Natural killer cell treated with Interleukin-12 subunit alpha and Interleukin-12 subunit beta and Interleukin-15 and Interleukin-18, amount 100 ng/mL, for 72 hours (primary cell): ENCODE measurements at regions not wholly inside any gene's neighbourhood (a gene's known extent, or its start where the extent isn't known, plus 50 kb on each side); places are given as distances from the start of the nearest gene placed in this dataset.
A peak's percentile ranks its signal among the peaks of the same experiment; 100 is the strongest.

Experiments
- ATAC-seq, 2 donors: fragments of 150-1000 bp; cut with Tn5 transposase in 1 of 2; sonication (Bioruptor Pico), chemical (Tn5 transposase) in 1 of 2; 2 replicates each; pipeline ENCODE4 v1.10.0; 2021
- DNase-seq: peaks from one replicate; pipeline ENCODE4 v3.0.0; 2022; ENCODE audit warnings: low spot score
- H3K27ac Mint-ChIP-seq, 2 donors: 1 replicate in 1 of 2; 2 replicates in 1 of 2; pipeline ENCODE4 v1.8.0; 2022; ENCODE audit warnings: mixed read lengths in 2 of 2, mild to moderate bottlenecking in 1 of 2, moderate library complexity in 1 of 2
- H3K27me3 Mint-ChIP-seq, 2 donors: 1 replicate in 1 of 2; 2 replicates in 1 of 2; pipeline ENCODE4 v1.8.0; 2022; ENCODE audit warnings: mixed read lengths in 2 of 2
- H3K36me3 Mint-ChIP-seq: one replicate; pipeline ENCODE4 v1.8.0; 2022; ENCODE audit warnings: mixed read lengths
- H3K4me1 Mint-ChIP-seq, 2 donors: 1 replicate in 1 of 2; 2 replicates in 1 of 2; pipeline ENCODE4 v1.8.0; 2022; ENCODE audit warnings: low read depth in 2 of 2, mixed read lengths in 2 of 2, mild to moderate bottlenecking in 1 of 2
- H3K4me3 Mint-ChIP-seq: one replicate; pipeline ENCODE4 v1.8.0; 2022; ENCODE audit warnings: mixed read lengths
- H3K9me3 Mint-ChIP-seq: 2 replicates; pipeline ENCODE4 v1.8.0; 2022; ENCODE audit warnings: mixed read lengths

DNA sequence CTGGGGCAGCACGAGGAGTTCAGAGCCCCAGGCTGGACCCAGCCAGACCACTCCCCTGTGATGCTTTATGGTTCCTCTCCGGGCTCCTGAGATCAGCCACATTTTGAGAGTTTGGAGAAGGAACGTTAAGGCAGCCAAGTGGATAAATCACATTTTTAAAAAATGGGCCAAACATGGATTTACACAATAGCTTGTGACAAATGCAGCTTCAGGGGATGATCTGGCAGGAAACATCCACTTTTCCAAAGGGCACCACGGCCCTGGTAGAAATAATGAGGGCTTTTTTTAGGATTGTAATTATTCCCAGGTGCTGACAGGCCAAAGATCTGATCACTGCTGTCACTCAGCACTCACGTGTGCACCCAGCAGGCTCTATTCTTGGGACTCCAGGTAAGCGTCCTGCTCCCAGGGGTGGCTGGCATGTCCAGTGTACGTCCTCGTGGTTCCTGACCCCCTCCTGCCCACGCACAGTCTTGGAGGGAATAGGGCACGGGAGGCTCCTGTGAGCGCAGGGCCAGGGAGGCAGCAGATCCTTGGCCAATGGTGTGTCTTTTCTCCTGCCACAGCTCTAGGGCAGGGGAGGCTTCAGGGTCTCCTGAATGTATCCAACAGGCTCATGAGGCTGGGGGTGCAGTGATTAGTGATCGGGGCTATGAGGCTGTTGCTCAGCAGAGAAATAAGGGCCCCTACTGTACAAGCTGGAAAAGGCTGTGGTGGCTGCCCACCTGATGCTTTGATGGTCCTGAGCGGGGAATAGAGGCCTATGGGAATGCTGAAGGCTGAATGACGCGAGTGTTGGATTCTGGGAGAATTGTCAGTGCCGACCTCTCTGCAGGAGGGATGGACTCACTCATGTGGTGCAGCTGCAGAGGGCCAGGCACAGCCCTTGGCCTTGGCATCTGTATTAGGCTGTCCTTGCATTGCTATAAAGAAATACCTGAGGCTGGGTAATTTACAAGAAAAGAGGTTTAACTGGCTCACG lies 415.7 kb downstream of the PTPRU start:
- no peak overlapping the region for H3K27ac Mint-ChIP-seq
- no peaks in the 10 kb centered on the region for H3K4me1 Mint-ChIP-seq
- no peaks in the 10 kb centered on the region for H3K9me3 Mint-ChIP-seq
- H3K27me3 Mint-ChIP-seq: peaks cover 28 to 35% of the 10 kb centered on the region in 2 donors
- H3K4me3 Mint-ChIP-seq: no peak overlapping the region
- H3K36me3 Mint-ChIP-seq: no peaks in the 10 kb centered on the region
- DNase-seq (peak; percentile 20), ATAC-seq (no peak)

DNA sequence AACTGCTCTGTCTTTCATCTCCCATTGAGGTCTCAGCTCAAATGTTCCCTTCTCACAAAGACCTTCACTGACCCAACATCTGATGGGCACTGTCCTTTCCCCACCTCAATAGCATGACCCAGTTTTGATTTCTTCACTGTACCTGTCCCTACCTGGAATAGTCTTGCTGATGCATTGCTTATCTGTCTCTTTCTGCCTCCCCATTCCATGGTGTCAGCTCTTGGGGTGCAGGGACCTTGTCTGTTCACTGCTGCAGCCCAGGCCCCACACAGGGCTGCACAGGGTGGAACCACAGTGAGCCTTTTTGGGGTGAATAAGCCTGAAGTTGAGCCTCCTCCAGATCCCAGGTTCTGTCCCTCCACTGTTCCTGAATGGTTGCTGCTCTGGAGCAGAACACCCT lies 414.9 kb downstream of the PTPRU start:
- ATAC-seq (no peak), DNase-seq (no peak)
- Mint-ChIP-seq H3K27me3 (peaks cover 21 to 30% of the 10 kb centered on the region in 2 donors), H3K4me3 (no peak overlapping the region), H3K4me1 (no peaks in the 10 kb centered on the region), H3K36me3 (no peaks in the 10 kb centered on the region), H3K9me3 (no peaks in the 10 kb centered on the region), H3K27ac (no peak overlapping the region)

DNA sequence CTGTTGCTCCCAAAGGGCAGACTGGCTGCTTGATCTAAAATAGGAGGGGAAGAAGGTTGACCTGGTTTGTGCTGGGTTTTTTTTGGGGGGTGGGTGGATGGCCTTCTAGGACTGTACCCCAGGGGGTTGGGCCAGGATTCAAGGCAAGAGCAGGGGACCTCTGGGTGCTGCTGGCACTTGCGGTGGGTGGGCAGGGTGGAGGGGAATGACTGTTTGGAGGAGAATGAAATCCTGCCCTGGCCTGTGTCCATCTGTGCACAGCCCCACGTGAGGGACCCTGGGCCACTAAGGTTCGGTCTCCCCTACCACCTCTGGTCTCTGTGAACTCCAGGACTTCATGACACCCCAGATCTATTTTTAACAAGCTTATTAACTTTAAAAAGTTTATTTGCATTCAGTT lies 414.2 kb downstream of the PTPRU start:
- H3K36me3 Mint-ChIP-seq: no peaks in the 10 kb centered on the region
- H3K27me3 Mint-ChIP-seq: peaks cover 19 to 25% of the 10 kb centered on the region in 2 donors
- H3K9me3 Mint-ChIP-seq: no peaks in the 10 kb centered on the region
- H3K4me3 Mint-ChIP-seq: no peak overlapping the region
- peak; percentile 46 for DNase-seq
- no peaks in the 10 kb centered on the region for H3K4me1 Mint-ChIP-seq
- no peak for ATAC-seq
- H3K27ac Mint-ChIP-seq: no peak overlapping the region

DNA sequence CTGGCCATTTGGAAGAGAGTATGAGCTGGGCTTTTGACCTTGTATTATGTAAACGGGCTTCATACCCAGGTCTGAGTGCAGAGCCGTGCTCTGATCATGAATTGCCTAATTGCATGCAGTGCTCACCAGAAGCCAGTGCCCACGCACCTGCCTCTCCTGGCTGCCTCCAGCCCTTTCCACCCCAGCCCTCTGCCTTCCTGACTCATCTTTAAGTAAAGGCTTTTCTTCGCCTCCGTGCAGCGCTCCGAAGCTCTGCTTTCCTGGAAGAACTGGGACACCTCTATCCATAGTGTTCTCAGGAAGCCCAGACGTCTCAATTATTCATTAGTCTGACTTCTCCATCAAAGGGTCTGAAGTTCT lies 413.7 kb downstream of the PTPRU start:
- Mint-ChIP-seq H3K4me3 (no peak overlapping the region), H3K36me3 (no peaks in the 10 kb centered on the region), H3K27me3 (peaks cover 21 to 23% of the 10 kb centered on the region in 2 donors), H3K27ac (no peak overlapping the region), H3K4me1 (no peaks in the 10 kb centered on the region), H3K9me3 (no peaks in the 10 kb centered on the region)
- ATAC-seq: no peak
- peak; percentile 54 for DNase-seq

DNA sequence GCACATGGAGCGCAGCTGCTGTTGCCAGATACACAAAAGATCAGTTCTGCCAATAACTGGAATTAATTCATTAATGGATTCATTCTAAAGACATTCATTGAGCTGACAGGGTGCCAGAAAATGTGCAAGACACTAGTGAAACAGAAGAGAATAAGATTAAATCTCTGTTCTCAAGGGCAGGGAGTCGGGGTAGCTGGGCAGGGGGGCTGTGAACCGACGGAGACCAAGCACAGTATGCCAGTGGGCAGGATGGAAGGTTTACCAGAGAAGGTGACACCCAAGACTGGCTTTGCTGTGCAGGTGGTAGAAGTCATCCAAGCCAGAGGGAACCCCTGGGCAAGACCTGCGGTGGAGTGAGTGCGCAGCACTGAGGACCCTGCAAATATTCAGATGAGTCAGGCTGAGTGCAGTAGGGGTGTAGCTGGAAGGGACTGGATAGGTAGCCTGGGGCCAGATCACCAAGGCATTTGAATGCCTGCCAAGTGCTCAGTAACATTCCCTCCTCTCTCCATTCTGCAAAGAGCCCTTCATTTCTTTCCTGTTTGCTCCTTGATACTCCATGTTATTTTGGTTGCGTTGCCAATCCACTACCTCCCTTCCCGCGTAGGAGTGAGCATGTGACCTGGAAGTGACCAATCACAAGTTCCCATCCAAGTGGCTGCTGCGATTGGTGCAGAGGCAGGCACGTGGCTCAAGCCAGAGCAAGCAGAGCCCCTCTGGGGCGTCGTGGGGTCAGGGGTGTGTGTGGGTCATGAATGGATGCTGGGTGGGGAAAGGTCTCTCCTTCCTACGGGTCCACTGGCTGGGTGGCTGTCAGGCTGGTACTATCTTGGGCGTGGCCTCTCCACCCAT lies 413.1 kb downstream of the PTPRU start:
- no peak for ATAC-seq
- H3K9me3 Mint-ChIP-seq: no peaks in the 10 kb centered on the region
- H3K27me3 Mint-ChIP-seq: peaks cover 25 to 26% of the 10 kb centered on the region in 2 donors
- DNase-seq: peak; percentile 52
- no peak overlapping the region for H3K4me3 Mint-ChIP-seq
- no peaks in the 10 kb centered on the region for H3K4me1 Mint-ChIP-seq
- no peaks in the 10 kb centered on the region for H3K36me3 Mint-ChIP-seq
- H3K27ac Mint-ChIP-seq: no peak overlapping the region

DNA sequence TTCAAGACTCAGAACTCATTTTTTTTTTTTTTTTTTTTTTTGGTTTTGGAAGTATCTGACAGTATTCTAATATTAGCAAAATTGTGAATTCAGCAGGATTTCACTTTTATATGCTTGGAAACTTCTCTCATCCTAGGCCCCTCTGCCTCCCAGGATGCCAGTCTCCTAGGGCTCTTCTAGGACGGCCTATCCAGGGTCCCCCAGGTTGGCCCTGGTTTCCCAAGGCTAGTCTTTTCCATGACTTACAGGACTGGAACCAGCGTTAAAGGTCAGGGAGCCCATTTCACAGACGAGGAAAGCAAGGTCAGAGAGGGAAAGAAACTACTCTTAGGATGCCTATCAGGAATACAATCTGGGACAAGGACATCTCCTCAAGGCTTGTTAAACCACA lies 412.5 kb downstream of the PTPRU start:
- Mint-ChIP-seq H3K4me3 (no peak overlapping the region), H3K36me3 (no peaks in the 10 kb centered on the region), H3K4me1 (no peaks in the 10 kb centered on the region), H3K9me3 (no peaks in the 10 kb centered on the region), H3K27me3 (peaks cover 23 to 24% of the 10 kb centered on the region in 2 donors), H3K27ac (no peak overlapping the region)
- ATAC-seq (no peak), DNase-seq (no peak)

DNA sequence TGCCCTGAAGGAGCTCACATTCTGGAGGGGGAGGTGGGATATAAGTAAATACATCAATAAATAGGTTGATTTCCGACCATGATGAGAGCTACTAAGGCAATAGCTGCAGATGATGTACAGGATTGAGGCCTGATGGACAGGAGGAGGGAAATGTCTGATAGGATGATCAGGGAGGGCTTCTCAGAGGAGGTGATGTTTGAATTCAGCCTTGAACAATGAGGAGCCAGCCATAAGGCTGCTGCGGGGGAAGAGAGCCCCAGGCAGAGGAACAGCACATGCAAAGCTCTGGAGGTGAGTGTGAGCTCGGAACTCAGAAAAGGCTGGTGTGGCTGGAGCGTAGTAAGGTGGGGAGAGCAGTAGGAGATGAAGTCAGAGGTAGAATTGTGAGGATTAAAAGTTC lies 411.7 kb downstream of the PTPRU start:
- ATAC-seq (no peak), DNase-seq (peak; percentile 6)
- peaks cover 25 to 28% of the 10 kb centered on the region in 2 donors for H3K27me3 Mint-ChIP-seq
- no peaks in the 10 kb centered on the region for H3K36me3 Mint-ChIP-seq
- H3K4me3 Mint-ChIP-seq: no peak overlapping the region
- no peaks in the 10 kb centered on the region for H3K4me1 Mint-ChIP-seq
- no peak overlapping the region for H3K27ac Mint-ChIP-seq
- H3K9me3 Mint-ChIP-seq: no peaks in the 10 kb centered on the region

DNA sequence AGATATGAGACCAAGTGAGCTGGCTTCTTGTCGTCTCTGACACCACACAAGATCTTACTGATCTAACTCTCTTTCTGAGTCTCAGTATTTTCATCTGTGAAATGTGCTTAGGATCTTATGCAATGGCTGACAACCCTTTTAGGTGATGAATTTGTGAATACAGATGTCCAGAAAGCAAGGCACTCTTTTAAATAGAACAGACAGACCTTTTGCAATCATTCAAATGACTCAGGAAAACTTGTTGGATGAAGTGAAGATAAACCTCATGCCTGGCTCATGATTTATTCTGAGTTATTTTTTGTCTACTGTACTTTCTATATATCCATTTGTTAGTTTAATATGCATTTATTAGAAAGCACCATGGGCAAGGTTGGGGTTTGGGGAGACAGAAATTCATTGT lies 411.3 kb downstream of the PTPRU start:
- H3K4me3 Mint-ChIP-seq: no peak overlapping the region
- H3K9me3 Mint-ChIP-seq: no peaks in the 10 kb centered on the region
- H3K4me1 Mint-ChIP-seq: no peaks in the 10 kb centered on the region
- no peaks in the 10 kb centered on the region for H3K36me3 Mint-ChIP-seq
- ATAC-seq (no peak), DNase-seq (no peak)
- H3K27ac Mint-ChIP-seq: no peak overlapping the region
- H3K27me3 Mint-ChIP-seq: peaks cover 24 to 28% of the 10 kb centered on the region in 2 donors

DNA sequence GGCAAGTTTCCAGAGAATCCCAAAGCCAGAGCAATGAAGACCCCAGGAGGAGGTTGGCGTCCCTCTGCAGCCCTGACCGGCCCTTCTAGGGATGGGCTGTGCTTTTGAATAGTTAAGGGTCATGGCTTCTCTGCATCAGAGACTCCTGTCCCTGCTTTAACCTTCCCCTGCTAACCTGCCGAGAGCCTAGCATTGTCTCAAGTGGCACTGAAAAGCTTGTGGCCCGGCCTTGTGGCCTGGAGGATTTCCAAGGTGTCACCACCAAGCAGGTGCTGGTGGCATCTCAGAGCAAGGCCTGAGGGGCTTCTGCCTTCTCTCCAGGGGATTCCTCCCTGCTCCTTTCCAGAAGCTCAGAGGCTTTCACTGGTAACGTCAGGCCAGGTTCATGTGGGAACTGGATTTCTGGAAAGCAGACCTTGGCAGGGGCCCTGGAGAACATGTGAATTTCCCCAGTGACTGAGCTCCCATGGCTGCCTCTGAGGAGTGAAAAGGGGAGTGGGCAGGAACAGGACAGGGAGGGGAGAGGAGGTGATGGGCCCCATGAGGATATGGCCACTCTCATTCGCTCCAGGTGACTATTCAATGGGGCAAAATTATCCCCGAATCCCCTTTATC lies 409.9 kb downstream of the PTPRU start:
- Mint-ChIP-seq H3K36me3 (no peaks in the 10 kb centered on the region), H3K4me3 (no peak overlapping the region), H3K4me1 (no peaks in the 10 kb centered on the region), H3K27me3 (peaks cover 23 to 28% of the 10 kb centered on the region in 2 donors), H3K27ac (no peak overlapping the region), H3K9me3 (no peaks in the 10 kb centered on the region)
- DNase-seq (peak; percentile 56), ATAC-seq (no peak)

DNA sequence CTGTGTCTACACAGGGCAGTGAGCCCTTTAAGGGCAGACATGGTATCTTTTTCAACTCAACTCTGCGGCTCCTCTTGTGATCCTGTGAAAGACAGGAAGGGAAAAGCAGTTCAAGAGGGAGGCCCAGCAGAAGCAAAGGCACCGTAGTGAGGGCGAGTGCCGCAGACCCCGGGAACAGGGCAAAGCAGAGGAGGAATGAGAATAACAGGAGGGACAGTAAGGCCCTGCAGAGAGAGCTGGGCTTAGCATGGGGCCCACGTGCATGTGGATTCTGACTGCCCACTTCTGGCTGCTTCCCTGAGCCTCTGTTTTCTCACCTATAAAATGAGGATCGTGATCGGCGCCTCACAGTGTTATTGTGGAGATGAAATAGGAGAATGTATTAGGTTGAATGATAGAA lies 409.3 kb downstream of the PTPRU start:
- no peak overlapping the region for H3K4me3 Mint-ChIP-seq
- no peaks in the 10 kb centered on the region for H3K9me3 Mint-ChIP-seq
- no peaks in the 10 kb centered on the region for H3K4me1 Mint-ChIP-seq
- no peaks in the 10 kb centered on the region for H3K36me3 Mint-ChIP-seq
- peak in 1 of 2 donors; percentile 10 for ATAC-seq
- peaks cover 26 to 28% of the 10 kb centered on the region in 2 donors for H3K27me3 Mint-ChIP-seq
- DNase-seq: peak; percentile 16
- no peak overlapping the region for H3K27ac Mint-ChIP-seq

DNA sequence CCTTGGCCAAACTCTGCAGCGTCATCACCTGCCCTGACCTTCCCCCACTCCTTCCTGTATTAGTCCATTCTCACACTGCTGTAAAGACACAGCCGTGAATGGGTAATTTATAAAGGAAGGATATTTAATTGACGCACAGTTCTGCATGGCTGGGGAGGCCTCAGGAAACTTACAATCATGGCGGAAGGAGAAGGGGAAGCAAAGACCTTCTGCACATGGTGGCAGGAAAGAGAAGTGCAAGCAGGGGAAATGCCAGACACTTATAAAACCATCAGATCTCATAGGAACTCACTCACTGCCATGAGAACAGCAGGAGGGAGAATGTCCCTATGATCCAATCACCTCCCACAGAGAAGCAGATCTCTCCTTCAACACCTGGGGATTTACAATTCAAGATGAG lies 408.5 kb downstream of the PTPRU start:
- no peak for ATAC-seq
- H3K4me3 Mint-ChIP-seq: no peak overlapping the region
- H3K27me3 Mint-ChIP-seq: peaks cover 27 to 33% of the 10 kb centered on the region in 2 donors
- DNase-seq: no peak
- no peaks in the 10 kb centered on the region for H3K36me3 Mint-ChIP-seq
- no peaks in the 10 kb centered on the region for H3K4me1 Mint-ChIP-seq
- H3K9me3 Mint-ChIP-seq: no peaks in the 10 kb centered on the region
- no peak overlapping the region for H3K27ac Mint-ChIP-seq

DNA sequence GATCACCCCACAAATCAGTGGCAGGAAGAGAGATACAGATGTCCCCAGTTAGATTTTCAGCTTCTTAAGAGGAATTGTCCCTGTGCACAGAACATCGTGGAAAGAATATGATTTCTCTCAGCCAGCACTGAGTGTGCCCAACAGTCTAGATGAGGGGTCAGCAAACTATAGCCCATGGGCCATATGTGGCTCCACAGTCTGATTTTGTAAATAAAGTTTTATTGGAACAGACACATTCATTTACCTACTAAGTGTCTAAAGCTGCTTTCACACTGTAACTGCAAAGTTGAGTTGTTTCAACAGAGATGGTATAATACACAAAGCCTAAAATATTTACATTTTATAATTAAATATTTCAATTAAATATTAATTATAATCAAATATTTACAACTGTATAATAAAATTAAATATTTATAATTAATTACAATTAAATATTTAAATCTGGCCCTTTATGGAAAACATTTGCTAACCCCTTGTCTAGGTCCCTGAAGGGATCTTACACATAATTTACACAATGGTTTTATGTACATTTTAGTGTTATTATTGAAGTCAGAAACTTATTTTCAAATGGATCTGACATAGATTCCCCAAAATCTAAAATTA lies 407.6 kb downstream of the PTPRU start:
- Mint-ChIP-seq H3K4me1 (no peaks in the 10 kb centered on the region), H3K4me3 (no peak overlapping the region), H3K36me3 (no peaks in the 10 kb centered on the region), H3K27me3 (peaks cover 23 to 33% of the 10 kb centered on the region in 2 donors), H3K27ac (no peak overlapping the region), H3K9me3 (no peaks in the 10 kb centered on the region)
- no peak for ATAC-seq
- DNase-seq: peak; percentile 18

DNA sequence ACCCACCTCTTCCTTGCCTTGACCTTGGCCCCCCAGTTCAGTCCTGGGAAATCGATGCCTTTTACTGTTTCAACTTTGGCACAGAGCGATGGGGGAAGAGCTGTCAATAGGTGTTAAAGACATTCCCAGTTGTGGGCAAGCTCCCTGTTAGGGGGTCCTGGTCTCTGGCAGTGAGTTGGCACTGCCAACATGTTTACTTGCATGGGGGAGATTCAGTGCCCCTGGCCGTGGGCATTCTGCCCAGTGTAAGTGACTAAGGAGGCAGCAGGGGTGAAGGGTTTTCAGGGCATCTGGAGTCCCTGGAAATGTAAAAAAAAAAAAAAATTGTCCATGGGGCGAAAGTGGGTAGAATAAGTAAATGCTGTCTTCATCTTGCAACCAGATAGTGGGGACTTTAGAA lies 407.0 kb downstream of the PTPRU start:
- Mint-ChIP-seq H3K27ac (no peak overlapping the region), H3K9me3 (no peaks in the 10 kb centered on the region), H3K36me3 (no peaks in the 10 kb centered on the region), H3K4me1 (no peaks in the 10 kb centered on the region), H3K4me3 (no peak overlapping the region), H3K27me3 (peaks cover 22 to 33% of the 10 kb centered on the region in 2 donors)
- no peak for DNase-seq
- no peak for ATAC-seq
